ENCODE measurements at regions not wholly inside any gene's neighbourhood (a gene's known extent, or its start where the extent isn't known, plus 50 kb on each side); places are given as distances from the start of the nearest gene placed in this dataset.
"Not testable (repeated sequence)": the region's sequence is repeated elsewhere in the genome, so short reads cannot be mapped to it uniquely, and the experiment has no call there.

GRCh38 chr3:173194868-173195267, 53.8 kb upstream of the SPATA16 start:
- not testable (repeated sequence) for TF ChIP-seq EZH2 (IDR thresholded peaks at IDR 0.05; ENCODE audit: low read length); CTCF (optimal IDR thresholded peaks at IDR 0.05 in 1 of 3, IDR thresholded peaks at IDR 0.05 in 1 of 3, conservative IDR thresholded peaks at IDR 0.05 in 1 of 3; ENCODE audit: extremely low read depth in 1 of 3, insufficient read depth in 2 of 3, low read length in 3 of 3)
